ENCODE measurements at regions not wholly inside any gene's neighbourhood (a gene's known extent, or its start where the extent isn't known, plus 50 kb on each side); places are given as distances from the start of the nearest gene placed in this dataset.
"Not testable (repeated sequence)": the region's sequence is repeated elsewhere in the genome, so short reads cannot be mapped to it uniquely, and the experiment has no call there.

GRCh38 chr4:133355633-133356032 is 206.5 kb downstream of the PCDH10 start:
- no peak for DNase-seq

GRCh38 chr4:133347409-133347808 is 198.3 kb downstream of the PCDH10 start:
- DNase-seq: no peak

GRCh38 chr4:133324491-133324890 is 175.4 kb downstream of the PCDH10 start:
- no peak for DNase-seq

- DNase-seq: no peak
These were observed 174.6 kb downstream of the PCDH10 start for GRCh38 chr4:133323670-133324069.

GRCh38 chr4:133320576-133321170 is 171.6 kb downstream of the PCDH10 start:
- DNase-seq: peak in 5 of 51 donors; percentile 0 to 30 (median 1)

GRCh38 chr4:133316909-133317308 is 167.8 kb downstream of the PCDH10 start:
- DNase-seq: peak in 2 of 51 donors; percentile 0 to 14

GRCh38 chr4:133314991-133315390 is 165.9 kb downstream of the PCDH10 start:
- DNase-seq: no peak

GRCh38 chr4:133287396-133287795 is 138.3 kb downstream of the PCDH10 start:
- DNase-seq: no peak

- DNase-seq: no peak
These were observed 129.5 kb downstream of the PCDH10 start for GRCh38 chr4:133278591-133278990.

GRCh38 chr4:133277940-133278339 is 128.8 kb downstream of the PCDH10 start:
- DNase-seq: not testable (repeated sequence)

- no peak for DNase-seq
These were observed 126.2 kb downstream of the PCDH10 start for GRCh38 chr4:133275246-133275645.

- no peak for DNase-seq
These were observed 124.3 kb downstream of the PCDH10 start for GRCh38 chr4:133273401-133273800.

- DNase-seq: no peak
These were observed 121.0 kb downstream of the PCDH10 start for GRCh38 chr4:133270021-133270570.

- DNase-seq: no peak
These were observed 119.1 kb downstream of the PCDH10 start for GRCh38 chr4:133268205-133268604.

GRCh38 chr4:133267506-133267905 is 118.4 kb downstream of the PCDH10 start:
- not testable (repeated sequence) for DNase-seq

GRCh38 chr4:133266966-133267365 is 117.9 kb downstream of the PCDH10 start:
- not testable (repeated sequence) for DNase-seq

GRCh38 chr4:133264251-133264650 is 115.2 kb downstream of the PCDH10 start:
- DNase-seq: not testable (repeated sequence)

GRCh38 chr4:133263104-133263503 is 114.0 kb downstream of the PCDH10 start:
- DNase-seq: no peak

GRCh38 chr4:133247861-133248260 is 98.8 kb downstream of the PCDH10 start:
- DNase-seq: no peak

GRCh38 chr4:133245226-133245625 is 96.1 kb downstream of the PCDH10 start:
- DNase-seq: no peak
